ENCODE measurements at regions not wholly inside any gene's neighbourhood (a gene's known extent, or its start where the extent isn't known, plus 50 kb on each side); places are given as distances from the start of the nearest gene placed in this dataset.

DNA sequence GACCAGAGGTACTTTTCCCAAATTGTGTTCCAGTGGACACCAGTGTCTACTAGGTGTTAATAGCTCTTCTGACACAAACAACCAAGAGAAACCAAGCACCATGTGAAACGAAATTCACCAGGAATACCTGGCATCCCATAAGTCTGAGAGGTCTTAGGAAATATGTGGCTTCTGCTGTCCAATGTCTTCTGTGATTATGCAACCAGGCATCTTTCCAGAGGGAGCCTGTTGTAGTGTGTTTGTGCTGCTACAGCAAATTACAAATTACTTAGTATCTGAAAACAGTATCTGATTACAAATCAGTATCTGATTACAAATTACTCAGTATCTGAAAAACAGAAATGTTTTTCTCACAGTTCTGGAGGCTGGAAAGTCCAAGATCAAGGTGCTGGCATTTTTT is 133.6 kb upstream of the NPVF start:
- Histone ChIP-seq H3K9ac (ENCODE audit: low read length) (no peak overlapping the region), H3K9me3 (ENCODE audit: control insufficient read depth in 1 of 2, insufficient read depth in 1 of 2, low read depth in 1 of 2, low read length in 2 of 2) (no peaks in the 10 kb centered on the region), H3K36me3 (ENCODE audit: control insufficient read depth in 1 of 2, insufficient read depth in 2 of 2, low read length in 2 of 2) (no peaks in the 10 kb centered on the region), H3K27ac (ENCODE audit: low read depth, low read length) (no peak overlapping the region), H3K9me2 (ENCODE audit: insufficient read depth) (no peaks in the 10 kb centered on the region; the same call in 1 of the 2 replicates), H3K79me2 (ENCODE audit: insufficient read depth, low read length) (no peaks in the 10 kb centered on the region), H3K4me3 (replicated peaks in 1 of 2; ENCODE audit: low read depth in 1 of 2, low read length in 2 of 2) (no peak overlapping the region), H4K20me1 (ENCODE audit: insufficient read depth) (no peaks in the 10 kb centered on the region), H3K27me3 (ENCODE audit: insufficient read depth, low read length) (peaks cover 26% of the 10 kb centered on the region; the same call in 1 of the 2 replicates), H3K4me2 (ENCODE audit: low read length) (no peak overlapping the region), H2AFZ (ENCODE audit: low read depth, low read length, poor library complexity, severe bottlenecking) (no peak overlapping the region), H3K4me1 (ENCODE audit: control insufficient read depth in 1 of 2, insufficient read depth in 2 of 2, low read length in 2 of 2) (no peaks in the 10 kb centered on the region)
- POLR2A ChIA-PET, result no interaction called here
- ATAC-seq (no peak), DNase-seq (ENCODE audit: low read depth, low spot score) (no peak)
- TF ChIP-seq JUND (IDR thresholded peaks at IDR 0.05), result no peak
- TF ChIP-seq YY1 (IDR thresholded peaks at IDR 0.05; ENCODE audit: extremely low read depth, insufficient replicate concordance, low read depth, low read length), result no peak
- TF ChIP-seq, protein P1, sequence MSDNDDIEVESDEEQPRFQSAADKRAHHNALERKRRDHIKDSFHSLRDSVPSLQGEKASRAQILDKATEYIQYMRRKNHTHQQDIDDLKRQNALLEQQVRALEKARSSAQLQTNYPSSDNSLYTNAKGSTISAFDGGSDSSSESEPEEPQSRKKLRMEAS (IDR thresholded peaks at IDR 0.05), result no peak
- no peak for TF ChIP-seq EZH2phosphoT487 (IDR thresholded peaks at IDR 0.05; ENCODE audit: borderline replicate concordance)
- TF ChIP-seq SRF (IDR thresholded peaks at IDR 0.05; ENCODE audit: low read depth), result no peak
- TF ChIP-seq, protein P2, sequence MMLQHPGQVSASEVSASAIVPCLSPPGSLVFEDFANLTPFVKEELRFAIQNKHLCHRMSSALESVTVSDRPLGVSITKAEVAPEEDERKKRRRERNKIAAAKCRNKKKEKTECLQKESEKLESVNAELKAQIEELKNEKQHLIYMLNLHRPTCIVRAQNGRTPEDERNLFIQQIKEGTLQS (IDR thresholded peaks at IDR 0.05), result no peak
- no peak for TF ChIP-seq EGR1 (IDR thresholded peaks at IDR 0.05; ENCODE audit: low read depth)
- TF ChIP-seq, protein P3, sequence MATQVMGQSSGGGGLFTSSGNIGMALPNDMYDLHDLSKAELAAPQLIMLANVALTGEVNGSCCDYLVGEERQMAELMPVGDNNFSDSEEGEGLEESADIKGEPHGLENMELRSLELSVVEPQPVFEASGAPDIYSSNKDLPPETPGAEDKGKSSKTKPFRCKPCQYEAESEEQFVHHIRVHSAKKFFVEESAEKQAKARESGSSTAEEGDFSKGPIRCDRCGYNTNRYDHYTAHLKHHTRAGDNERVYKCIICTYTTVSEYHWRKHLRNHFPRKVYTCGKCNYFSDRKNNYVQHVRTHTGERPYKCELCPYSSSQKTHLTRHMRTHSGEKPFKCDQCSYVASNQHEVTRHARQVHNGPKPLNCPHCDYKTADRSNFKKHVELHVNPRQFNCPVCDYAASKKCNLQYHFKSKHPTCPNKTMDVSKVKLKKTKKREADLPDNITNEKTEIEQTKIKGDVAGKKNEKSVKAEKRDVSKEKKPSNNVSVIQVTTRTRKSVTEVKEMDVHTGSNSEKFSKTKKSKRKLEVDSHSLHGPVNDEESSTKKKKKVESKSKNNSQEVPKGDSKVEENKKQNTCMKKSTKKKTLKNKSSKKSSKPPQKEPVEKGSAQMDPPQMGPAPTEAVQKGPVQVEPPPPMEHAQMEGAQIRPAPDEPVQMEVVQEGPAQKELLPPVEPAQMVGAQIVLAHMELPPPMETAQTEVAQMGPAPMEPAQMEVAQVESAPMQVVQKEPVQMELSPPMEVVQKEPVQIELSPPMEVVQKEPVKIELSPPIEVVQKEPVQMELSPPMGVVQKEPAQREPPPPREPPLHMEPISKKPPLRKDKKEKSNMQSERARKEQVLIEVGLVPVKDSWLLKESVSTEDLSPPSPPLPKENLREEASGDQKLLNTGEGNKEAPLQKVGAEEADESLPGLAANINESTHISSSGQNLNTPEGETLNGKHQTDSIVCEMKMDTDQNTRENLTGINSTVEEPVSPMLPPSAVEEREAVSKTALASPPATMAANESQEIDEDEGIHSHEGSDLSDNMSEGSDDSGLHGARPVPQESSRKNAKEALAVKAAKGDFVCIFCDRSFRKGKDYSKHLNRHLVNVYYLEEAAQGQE (IDR thresholded peaks at IDR 0.05; ENCODE audit: low read depth), result no peak
- no peak for TF ChIP-seq CBX3 (IDR thresholded peaks at IDR 0.05; ENCODE audit: low read depth)
- TF ChIP-seq RAD21 (IDR thresholded peaks at IDR 0.05; ENCODE audit: low read depth), result no peak
- no peak for TF ChIP-seq EZH2 (IDR thresholded peaks at IDR 0.05)
- RAD21 ChIA-PET (ENCODE audit: low non-redundant PET in 1 of 2, low total read pairs in 2 of 2, uncharacterized antibody in 2 of 2, unreplicated experiment in 2 of 2), result no interaction called here
- intact Hi-C loops (cut with micrococcal nuclease), result no loop called here
- CTCF ChIA-PET, result no interaction called here
- no TSS peak for BruUV-seq (replicated peaks)

All from HCT116 (cell line).